Ascending aorta (tissue), 2 donors: ENCODE measurements at regions not wholly inside any gene's neighbourhood (a gene's known extent, or its start where the extent isn't known, plus 50 kb on each side); places are given as distances from the start of the nearest gene placed in this dataset.

Experiments used
- DNase-seq, 2 donors: peaks; one replicate each; pipeline ENCODE4 v3.0.0-alpha.2; 2019; ENCODE audit warnings: low spot score in 2 of 2
- H3K27ac ChIP-seq, 2 donors: fragments of 200-600 bp; sonication (generic); one replicate each; pipeline ENCODE4 v1.5.1; 2016 to 2017; ENCODE audit warnings: mild to moderate bottlenecking in 1 of 2
- H3K27me3 ChIP-seq: fragments of 200-600 bp; sonication (generic); one replicate; pipeline ENCODE4 v1.5.1; 2017
- H3K36me3 ChIP-seq, 2 donors: fragments of 200-600 bp; sonication (generic); one replicate each; pipeline ENCODE4 v1.5.1; 2016
- H3K4me1 ChIP-seq, 2 donors: fragments of 200-600 bp; sonication (generic); one replicate each; pipeline ENCODE4 v1.5.1; 2016 to 2017; ENCODE audit warnings: mild to moderate bottlenecking in 1 of 2
- H3K4me3 ChIP-seq, 2 donors: fragments of 200-600 bp; sonication (generic); one replicate each; pipeline ENCODE4 v1.5.1; 2016 to 2017; ENCODE audit warnings: mild to moderate bottlenecking in 1 of 2
- H3K9me3 ChIP-seq, 2 donors: fragments of 200-600 bp; sonication (generic); one replicate each; pipeline ENCODE4 v1.5.1; 2016
- CTCF ChIP-seq, 3 experiments: fragments of 200-600 bp in 2 of 3; fragments of 450-650 bp in 1 of 3; sonication (generic) in 2 of 3; IDR thresholded peaks; one replicate each; pipeline ENCODE4 v1.5.1; 2016 to 2019; ENCODE audit warnings: antibody characterized with exemption in 3 of 3, mild to moderate bottlenecking in 1 of 3, moderate library complexity in 1 of 3
- intact Hi-C: fragments of 100-400 bp; cut with DNase I; formaldehyde crosslinking; loops from one replicate; pipeline ENCODE4 v1.15.1; 2023

- no peak for TF ChIP-seq CTCF (IDR thresholded peaks at IDR 0.05)
- H3K4me3 ChIP-seq = no peak overlapping the region
Measured at GRCh38 chrX:121949041-121949760, 901.8 kb downstream of the GLUD2 start.

GRCh38 chrX:121958886-121959285 is 911.5 kb downstream of the GLUD2 start:
- H3K27me3 ChIP-seq = no peaks in the 10 kb centered on the region
- no peak overlapping the region for H3K4me3 ChIP-seq

More at GRCh38 chrX:121949041-121949760, 901.8 kb downstream of the GLUD2 start:
- intact Hi-C loops = no loop called here
- peaks cover 0 to 4% of the 10 kb centered on the region in 2 donors for H3K9me3 ChIP-seq
- H3K36me3 ChIP-seq = no peaks in the 10 kb centered on the region
- no peaks in the 10 kb centered on the region for H3K4me1 ChIP-seq
- no peaks in the 10 kb centered on the region for H3K27me3 ChIP-seq
- no peak overlapping the region for H3K27ac ChIP-seq
- no peak for DNase-seq

GRCh38 chrX:121975671-121976070 is 928.3 kb downstream of the GLUD2 start:
- intact Hi-C loops = no loop called here
- no peaks in the 10 kb centered on the region for H3K9me3 ChIP-seq
- no peak for DNase-seq
- H3K36me3 ChIP-seq = no peaks in the 10 kb centered on the region
- TF ChIP-seq CTCF (IDR thresholded peaks at IDR 0.05) = no peak
- H3K27ac ChIP-seq = no peak overlapping the region
- H3K4me3 ChIP-seq = no peak overlapping the region
- H3K4me1 ChIP-seq = no peaks in the 10 kb centered on the region
- no peaks in the 10 kb centered on the region for H3K27me3 ChIP-seq

More at GRCh38 chrX:121958886-121959285, 911.5 kb downstream of the GLUD2 start:
- Histone ChIP-seq H3K27ac (no peak overlapping the region), H3K9me3 (no peaks in the 10 kb centered on the region), H3K36me3 (no peaks in the 10 kb centered on the region), H3K4me1 (no peaks in the 10 kb centered on the region)
- intact Hi-C loops = no loop called here
- no peak for TF ChIP-seq CTCF (IDR thresholded peaks at IDR 0.05)
- DNase-seq = no peak

- no peak for DNase-seq
- intact Hi-C loops = no loop called here
- Histone ChIP-seq H3K9me3 (no peaks in the 10 kb centered on the region), H3K4me3 (no peak overlapping the region), H3K4me1 (no peaks in the 10 kb centered on the region), H3K27ac (no peak overlapping the region), H3K27me3 (no peaks in the 10 kb centered on the region), H3K36me3 (no peaks in the 10 kb centered on the region)
- no peak for TF ChIP-seq CTCF (IDR thresholded peaks at IDR 0.05)
Measured at GRCh38 chrX:121987163-121987562, 939.8 kb downstream of the GLUD2 start.

- intact Hi-C loops = no loop called here
- Histone ChIP-seq H3K27ac (no peak overlapping the region), H3K36me3 (no peaks in the 10 kb centered on the region), H3K4me3 (no peak overlapping the region), H3K9me3 (no peaks in the 10 kb centered on the region), H3K27me3 (no peaks in the 10 kb centered on the region), H3K4me1 (no peaks in the 10 kb centered on the region)
- TF ChIP-seq CTCF (IDR thresholded peaks at IDR 0.05) = no peak
- no peak for DNase-seq
Measured at GRCh38 chrX:121987835-121988234, 940.4 kb downstream of the GLUD2 start.
